ENCODE measurements at regions not wholly inside any gene's neighbourhood (a gene's known extent, or its start where the extent isn't known, plus 50 kb on each side); places are given as distances from the start of the nearest gene placed in this dataset.

GRCh38 chr18:32549248-32550110 is 78.8 kb upstream of the GAREM1 start:
- H3K27ac ChIP-seq: no peak overlapping the region
- no peaks in the 10 kb centered on the region for H3K36me3 ChIP-seq
- peaks cover 0 to 5% (median 0%) of the 10 kb centered on the region in 4 donors for H3K27me3 ChIP-seq
- TF ChIP-seq, protein P1, sequence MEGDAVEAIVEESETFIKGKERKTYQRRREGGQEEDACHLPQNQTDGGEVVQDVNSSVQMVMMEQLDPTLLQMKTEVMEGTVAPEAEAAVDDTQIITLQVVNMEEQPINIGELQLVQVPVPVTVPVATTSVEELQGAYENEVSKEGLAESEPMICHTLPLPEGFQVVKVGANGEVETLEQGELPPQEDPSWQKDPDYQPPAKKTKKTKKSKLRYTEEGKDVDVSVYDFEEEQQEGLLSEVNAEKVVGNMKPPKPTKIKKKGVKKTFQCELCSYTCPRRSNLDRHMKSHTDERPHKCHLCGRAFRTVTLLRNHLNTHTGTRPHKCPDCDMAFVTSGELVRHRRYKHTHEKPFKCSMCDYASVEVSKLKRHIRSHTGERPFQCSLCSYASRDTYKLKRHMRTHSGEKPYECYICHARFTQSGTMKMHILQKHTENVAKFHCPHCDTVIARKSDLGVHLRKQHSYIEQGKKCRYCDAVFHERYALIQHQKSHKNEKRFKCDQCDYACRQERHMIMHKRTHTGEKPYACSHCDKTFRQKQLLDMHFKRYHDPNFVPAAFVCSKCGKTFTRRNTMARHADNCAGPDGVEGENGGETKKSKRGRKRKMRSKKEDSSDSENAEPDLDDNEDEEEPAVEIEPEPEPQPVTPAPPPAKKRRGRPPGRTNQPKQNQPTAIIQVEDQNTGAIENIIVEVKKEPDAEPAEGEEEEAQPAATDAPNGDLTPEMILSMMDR (IDR thresholded peaks at IDR 0.05): peak; percentile 44 to 80 (median 71)
- no peak for TF ChIP-seq POLR2A (IDR thresholded peaks at IDR 0.05)
- H3K9me3 ChIP-seq: no peaks in the 10 kb centered on the region
- 34 to 39% methylated on average over 5 of the region's 5 CpGs for WGBS, 2 donors
- no peak for DNase-seq
- no peak overlapping the region for H3K4me3 ChIP-seq
- intact Hi-C loops (cut with DNase I): loop anchor here (5.0 kb wide), 2 partner anchors 272 to 392 kb away; no protein-coding TSS in a partner anchor
- peaks cover 0 to 6% (median 0%) of the 10 kb centered on the region in 3 donors for H3K4me1 ChIP-seq

DNA sequence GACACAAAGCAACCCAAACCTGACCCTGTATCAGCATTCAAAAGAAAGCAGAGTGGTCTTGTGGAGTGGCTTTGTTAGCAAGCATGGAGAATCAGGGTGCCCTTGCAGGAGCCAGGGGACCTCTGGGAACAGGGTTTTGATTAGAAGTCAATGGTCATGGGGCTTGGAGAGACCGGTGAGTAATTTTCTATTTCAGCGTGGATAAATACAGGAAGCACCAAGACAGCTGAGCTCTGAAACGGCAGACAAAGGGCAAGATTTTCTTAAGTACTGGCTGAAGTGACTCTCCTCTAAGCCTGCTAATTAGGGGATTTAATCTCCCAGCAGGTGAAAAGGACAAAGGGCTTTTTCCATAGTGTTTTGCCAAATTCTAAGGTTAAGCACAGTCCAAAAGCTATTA is 78.0 kb upstream of the GAREM1 start:
- Histone ChIP-seq H3K9me3 (no peaks in the 10 kb centered on the region), H3K4me1 (peaks cover 0 to 6% (median 0%) of the 10 kb centered on the region in 3 donors), H3K4me3 (no peak overlapping the region), H3K27me3 (peaks cover 0 to 5% (median 0%) of the 10 kb centered on the region in 4 donors), H3K36me3 (no peaks in the 10 kb centered on the region), H3K27ac (no peak overlapping the region)
- DNase-seq: no peak
- WGBS, 2 donors: 34 to 37% methylated on average over 3 of the region's 3 CpGs
- TF ChIP-seq POLR2A (IDR thresholded peaks at IDR 0.05): no peak
- TF ChIP-seq, protein P1 (IDR thresholded peaks at IDR 0.05): no peak
- intact Hi-C loops (cut with DNase I): no loop called here

DNA sequence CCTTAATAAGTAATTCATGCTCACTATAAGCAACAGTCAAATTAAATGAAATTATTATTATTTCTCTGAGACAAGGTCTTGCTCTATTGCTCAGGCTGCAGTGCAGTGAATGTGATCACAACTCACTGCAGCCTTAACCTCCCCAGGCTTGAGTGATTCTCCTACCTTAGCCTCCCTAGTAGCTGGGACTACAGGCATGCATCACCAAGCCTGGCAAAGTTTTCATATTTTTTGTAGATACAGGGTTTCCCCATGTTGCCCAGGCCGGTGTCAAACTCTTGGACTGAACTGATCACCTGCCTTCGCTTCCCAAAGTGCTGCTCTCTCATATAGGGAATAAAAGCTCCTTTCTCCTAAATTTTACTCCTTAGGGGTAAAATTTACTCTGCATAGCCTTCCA is 74.9 kb upstream of the GAREM1 start:
- DNase-seq: no peak
- 92 to 100% methylated on average over 2 of the region's 2 CpGs for WGBS, 2 donors
- Histone ChIP-seq H3K36me3 (no peaks in the 10 kb centered on the region), H3K27ac (no peak overlapping the region), H3K9me3 (no peaks in the 10 kb centered on the region), H3K4me3 (no peak overlapping the region), H3K4me1 (peaks cover 0 to 6% (median 0%) of the 10 kb centered on the region in 3 donors), H3K27me3 (no peaks in the 10 kb centered on the region)
- intact Hi-C loops (cut with DNase I): no loop called here
- TF ChIP-seq POLR2A (IDR thresholded peaks at IDR 0.05): no peak
- TF ChIP-seq, protein P1 (IDR thresholded peaks at IDR 0.05): no peak

DNA sequence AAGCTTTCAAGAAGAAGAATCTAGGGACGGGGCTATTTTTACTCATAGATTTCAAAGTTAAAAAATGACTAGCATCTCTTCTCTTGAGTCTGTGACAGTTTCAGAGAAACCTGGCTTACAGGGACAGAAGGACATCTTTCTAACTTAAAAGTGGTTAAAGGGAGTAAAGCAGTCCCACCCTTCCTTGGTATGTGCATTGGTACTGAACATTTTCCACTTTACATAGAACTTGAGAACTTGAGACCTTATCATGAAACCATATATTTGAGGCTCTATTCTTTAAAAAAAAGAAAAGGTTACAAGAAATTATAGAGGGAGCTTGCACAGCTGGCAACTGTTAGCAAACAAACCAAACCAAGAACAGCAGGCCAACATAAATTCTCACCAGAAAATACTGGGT is 73.4 kb upstream of the GAREM1 start:
- intact Hi-C loops (cut with DNase I): no loop called here
- TF ChIP-seq, protein P1 (IDR thresholded peaks at IDR 0.05): no peak
- TF ChIP-seq POLR2A (IDR thresholded peaks at IDR 0.05): no peak
- Histone ChIP-seq H3K4me1 (peaks cover 0 to 6% (median 0%) of the 10 kb centered on the region in 3 donors), H3K4me3 (no peak overlapping the region), H3K36me3 (no peaks in the 10 kb centered on the region), H3K27me3 (no peaks in the 10 kb centered on the region), H3K9me3 (no peaks in the 10 kb centered on the region), H3K27ac (no peak overlapping the region)
- DNase-seq: no peak
- 71 to 74% methylated on average over 1 of the region's 1 CpG for WGBS, 2 donors

- no peak for DNase-seq
- no peaks in the 10 kb centered on the region for H3K9me3 ChIP-seq
- H3K4me1 ChIP-seq: no peaks in the 10 kb centered on the region
- no peaks in the 10 kb centered on the region for H3K27me3 ChIP-seq
- no peak for TF ChIP-seq POLR2A (IDR thresholded peaks at IDR 0.05)
- TF ChIP-seq, protein P1 (IDR thresholded peaks at IDR 0.05): no peak
- no peak overlapping the region for H3K27ac ChIP-seq
- H3K36me3 ChIP-seq: no peaks in the 10 kb centered on the region
- intact Hi-C loops (cut with DNase I): no loop called here
- 52 to 54% methylated on average over 5 of the region's 5 CpGs for WGBS, 2 donors
- H3K4me3 ChIP-seq: no peak overlapping the region
These were observed 71.6 kb upstream of the GAREM1 start for GRCh38 chr18:32542221-32542798.

Data from esophagus squamous epithelium (tissue), 5 donors.